Common myeloid progenitor, CD34-positive (primary cell): ENCODE measurements at regions not wholly inside any gene's neighbourhood (a gene's known extent, or its start where the extent isn't known, plus 50 kb on each side); places are given as distances from the start of the nearest gene placed in this dataset.

ENCODE experiments used
- CTCF ChIA-PET: fragments of 350-600 bp; sonication (Branson Sonifier 250); formaldehyde crosslinking; loops from one replicate; lab custom pipeline; 2021; ENCODE audit warnings: antibody characterized with exemption; lab: Charles Lee
- POLR2A ChIA-PET: fragments of 350-600 bp; sonication (Branson Sonifier 250); formaldehyde crosslinking; loops from one replicate; lab custom pipeline; 2021; ENCODE audit warnings: antibody characterized with exemption; lab: Charles Lee
- DNase-seq, 3 donors: peaks; one replicate each; pipeline versions ENCODE4 v3.0.0 to v3.0.0-alpha.2; 2013
- H3K27ac ChIP-seq, 2 experiments: 1 replicate in 1 of 2; 2 replicates in 1 of 2; pipeline ENCODE4 v1.7.0; 2013; ENCODE audit warnings: inconsistent platforms in 2 of 2, low read length in 2 of 2, mild to moderate bottlenecking in 2 of 2, low read depth in 1 of 2, moderate library complexity in 1 of 2; ENCODE audit not compliant: severe bottlenecking in 2 of 2, insufficient read depth in 1 of 2, poor library complexity in 1 of 2
- H3K27me3 ChIP-seq, 5 experiments: replicated peaks in 2 of 5; 1 replicate in 3 of 5; 2 replicates in 2 of 5; pipeline versions ENCODE4 v1.6.1 to v1.7.0; 2013; ENCODE audit warnings: low read length in 4 of 5, mild to moderate bottlenecking in 2 of 5, moderate library complexity in 2 of 5, inconsistent platforms in 1 of 5; ENCODE audit not compliant: insufficient read depth in 5 of 5, control insufficient read depth in 4 of 5
- H3K36me3 ChIP-seq, 4 experiments: 1 replicate in 2 of 4; 2 replicates in 2 of 4; pipeline versions ENCODE4 v1.6.1 to v1.7.0; 2013; ENCODE audit warnings: low read length in 3 of 4, control low read depth in 1 of 4, mild to moderate bottlenecking in 1 of 4; ENCODE audit not compliant: control insufficient read depth in 4 of 4, insufficient read depth in 4 of 4
- H3K4me1 ChIP-seq, 4 experiments: 1 replicate in 3 of 4; 2 replicates in 1 of 4; pipeline versions ENCODE4 v1.6.1 to v1.7.1; 2013; ENCODE audit warnings: low read length in 3 of 4, mild to moderate bottlenecking in 3 of 4, control low read depth in 1 of 4, inconsistent platforms in 1 of 4, moderate library complexity in 1 of 4; ENCODE audit not compliant: control insufficient read depth in 4 of 4, insufficient read depth in 4 of 4; ENCODE audit errors: control extremely low read depth in 1 of 4
- H3K4me3 ChIP-seq, 7 experiments: 1 replicate in 4 of 7; 2 replicates in 3 of 7; pipeline versions ENCODE4 v1.5.1 to v1.7.0; 2013; ENCODE audit warnings: mild to moderate bottlenecking in 7 of 7, low read length in 6 of 7, moderate library complexity in 6 of 7, inconsistent platforms in 2 of 7, low read depth in 2 of 7, control low read depth in 1 of 7; ENCODE audit not compliant: insufficient read depth in 4 of 7, control insufficient read depth in 1 of 7; ENCODE audit errors: extremely low read depth in 1 of 7
- H3K9me3 ChIP-seq, 5 experiments: 1 replicate in 4 of 5; 2 replicates in 1 of 5; pipeline versions ENCODE4 v1.6.1 to v1.7.1; 2013; ENCODE audit warnings: low read length in 4 of 5, mild to moderate bottlenecking in 2 of 5, inconsistent platforms in 1 of 5, low read depth in 1 of 5, moderate library complexity in 1 of 5; ENCODE audit not compliant: control insufficient read depth in 4 of 5, insufficient read depth in 2 of 5; ENCODE audit errors: control extremely low read depth in 1 of 5
- WGBS: methylation state at CpG from one replicate; pipeline ENCODE4 v1.1.5; 2013; ENCODE audit not compliant: insufficient coverage; 5-methylcytosine and 5-hydroxymethylcytosine counted together

- DNase-seq, result no peak
- Histone ChIP-seq H3K4me1 (peaks cover 0 to 8% (median 6%) of the 10 kb centered on the region in 4 experiments), H3K4me3 (no peak overlapping the region), H3K27ac (no peak overlapping the region), H3K9me3 (peaks cover 0 to 11% (median 0%) of the 10 kb centered on the region in 5 experiments), H3K27me3 (no peaks in the 10 kb centered on the region), H3K36me3 (no peaks in the 10 kb centered on the region)
- WGBS, result 98% methylated on average over 3 of the region's 3 CpGs
- CTCF ChIA-PET, result interaction anchor here (2.8 kb wide), 1 partner anchor 280 kb away, joined by 7 read pairs; no protein-coding TSS in a partner anchor
- POLR2A ChIA-PET, result interaction anchor here (0.6 kb wide), 1 partner anchor 245 kb away, joined by 4 read pairs; no protein-coding TSS in a partner anchor
Observed at GRCh38 chr2:172181840-172182239, 79.1 kb upstream of the DLX2 start.

GRCh38 chr2:172182624-172183023, 79.9 kb upstream of the DLX2 start:
- CTCF ChIA-PET, result interaction anchor here (2.8 kb wide), 1 partner anchor 279 kb away, joined by 7 read pairs; no protein-coding TSS in a partner anchor
- H3K4me1 ChIP-seq, result peaks cover 0 to 8% (median 6%) of the 10 kb centered on the region in 4 experiments
- no peak overlapping the region for H3K4me3 ChIP-seq
- 89% methylated on average over 1 of the region's 4 CpGs for WGBS
- no peak overlapping the region for H3K27ac ChIP-seq
- POLR2A ChIA-PET, result no interaction called here
- DNase-seq, result no peak
- H3K36me3 ChIP-seq, result no peaks in the 10 kb centered on the region
- peaks cover 0 to 11% (median 0%) of the 10 kb centered on the region in 5 experiments for H3K9me3 ChIP-seq
- H3K27me3 ChIP-seq, result no peaks in the 10 kb centered on the region

- POLR2A ChIA-PET, result no interaction called here
- 100% methylated on average over 2 of the region's 6 CpGs for WGBS
Observed at GRCh38 chr2:172193331-172194089, 90.8 kb upstream of the DLX2 start.

GRCh38 chr2:172195836-172196376, 93.2 kb upstream of the DLX2 start:
- CTCF ChIA-PET, result no interaction called here

More at GRCh38 chr2:172193331-172194089, 90.8 kb upstream of the DLX2 start:
- Histone ChIP-seq H3K9me3 (peaks cover 2 to 17% (median 3%) of the 10 kb centered on the region in 5 experiments), H3K4me1 (peaks cover 5 to 12% (median 8%) of the 10 kb centered on the region in 4 experiments), H3K36me3 (no peaks in the 10 kb centered on the region), H3K4me3 (no peak overlapping the region), H3K27ac (no peak overlapping the region), H3K27me3 (no peaks in the 10 kb centered on the region)
- CTCF ChIA-PET, result interaction anchor here (1.0 to 1.7 kb wide), 2 partner anchors 12 to 241 kb away, joined by 3 read pairs; no protein-coding TSS in a partner anchor
- peak in 1 of 3 donors; percentile 33 for DNase-seq

GRCh38 chr2:172196768-172197431, 94.2 kb upstream of the DLX2 start:
- POLR2A ChIA-PET, result no interaction called here
- CTCF ChIA-PET, result interaction anchor here (0.9 to 1.1 kb wide), 2 partner anchors 23 to 265 kb away, joined by 5 read pairs; no protein-coding TSS in a partner anchor
- peaks cover 2 to 29% (median 8%) of the 10 kb centered on the region in 5 experiments for H3K9me3 ChIP-seq
- no peaks in the 10 kb centered on the region for H3K27me3 ChIP-seq
- peak; percentile 82 to 93 (median 93) for DNase-seq
- H3K4me1 ChIP-seq, result peaks cover 5 to 14% (median 8%) of the 10 kb centered on the region in 4 experiments
- no peaks in the 10 kb centered on the region for H3K36me3 ChIP-seq
- peak overlapping the region in 1 of 7 experiments; percentile 5 for H3K4me3 ChIP-seq
- WGBS, result 59% methylated on average over 17 of the region's 17 CpGs
- H3K27ac ChIP-seq, result no peak overlapping the region

More at GRCh38 chr2:172195836-172196376, 93.2 kb upstream of the DLX2 start:
- H3K36me3 ChIP-seq, result no peaks in the 10 kb centered on the region
- H3K27me3 ChIP-seq, result no peaks in the 10 kb centered on the region
- DNase-seq, result no peak
- H3K9me3 ChIP-seq, result peaks cover 2 to 29% (median 8%) of the 10 kb centered on the region in 5 experiments
- peaks cover 5 to 14% (median 8%) of the 10 kb centered on the region in 4 experiments for H3K4me1 ChIP-seq
- H3K27ac ChIP-seq, result no peak overlapping the region
- H3K4me3 ChIP-seq, result no peak overlapping the region
- WGBS, result 100% methylated on average over 2 of the region's 6 CpGs
- POLR2A ChIA-PET, result no interaction called here

GRCh38 chr2:172198361-172198760, 95.7 kb upstream of the DLX2 start:
- no peak for DNase-seq
- Histone ChIP-seq H3K4me3 (no peak overlapping the region), H3K4me1 (peaks cover 5 to 14% (median 8%) of the 10 kb centered on the region in 4 experiments), H3K36me3 (no peaks in the 10 kb centered on the region), H3K9me3 (peaks cover 0 to 27% (median 8%) of the 10 kb centered on the region in 5 experiments), H3K27ac (no peak overlapping the region), H3K27me3 (no peaks in the 10 kb centered on the region)
- ChIA-PET POLR2A (no interaction called here), CTCF (interaction anchor here (1.4 to 1.8 kb wide), 2 partner anchors 11 to 264 kb away, joined by 6 to 9 read pairs; no protein-coding TSS in a partner anchor)
- no CpG with 5 or more reads among the region's 4 CpGs for WGBS
